Cardiac muscle cell (in vitro differentiated cells and primary cell): ENCODE measurements at regions not wholly inside any gene's neighbourhood (a gene's known extent, or its start where the extent isn't known, plus 50 kb on each side); places are given as distances from the start of the nearest gene placed in this dataset.

Experiments used
- DNase-seq, 2 donors: peaks; one replicate each; pipeline versions ENCODE4 v3.0.0 to v3.0.0-alpha.2; 2010 to 2017; ENCODE audit warnings: low read depth in 1 of 2, low spot score in 1 of 2
- H3K27ac ChIP-seq: fragments of 200-600 bp; sonication (generic); 2 replicates; pipeline ENCODE4 v1.5.1; 2016
- H3K27me3 ChIP-seq: fragments of 200-600 bp; sonication (generic); 2 replicates; pipeline ENCODE4 v1.6.0; 2016; ENCODE audit warnings: control low read depth
- H3K36me3 ChIP-seq: fragments of 200-600 bp; sonication (generic); 2 replicates; pipeline ENCODE4 v1.5.1; 2016; ENCODE audit warnings: control low read depth
- H3K4me1 ChIP-seq: fragments of 200-600 bp; sonication (generic); 2 replicates; pipeline ENCODE4 v1.8.1; 2017; ENCODE audit warnings: low read depth, mild to moderate bottlenecking, mixed run types
- H3K4me3 ChIP-seq: fragments of 200-600 bp; sonication (generic); 2 replicates; pipeline ENCODE4 v1.5.1; 2016; ENCODE audit warnings: mild to moderate bottlenecking
- H3K9me3 ChIP-seq: fragments of 200-600 bp; sonication (generic); 2 replicates; pipeline ENCODE4 v1.5.1; 2017; ENCODE audit warnings: low read depth, mild to moderate bottlenecking, control low read depth
- TF ChIP-seq, protein P1 (sequence below): IDR thresholded peaks from 2 replicates; pipeline ENCODE4 v1.5.1; 2012; ENCODE audit warnings: low read depth, mild to moderate bottlenecking, low read length

DNA sequence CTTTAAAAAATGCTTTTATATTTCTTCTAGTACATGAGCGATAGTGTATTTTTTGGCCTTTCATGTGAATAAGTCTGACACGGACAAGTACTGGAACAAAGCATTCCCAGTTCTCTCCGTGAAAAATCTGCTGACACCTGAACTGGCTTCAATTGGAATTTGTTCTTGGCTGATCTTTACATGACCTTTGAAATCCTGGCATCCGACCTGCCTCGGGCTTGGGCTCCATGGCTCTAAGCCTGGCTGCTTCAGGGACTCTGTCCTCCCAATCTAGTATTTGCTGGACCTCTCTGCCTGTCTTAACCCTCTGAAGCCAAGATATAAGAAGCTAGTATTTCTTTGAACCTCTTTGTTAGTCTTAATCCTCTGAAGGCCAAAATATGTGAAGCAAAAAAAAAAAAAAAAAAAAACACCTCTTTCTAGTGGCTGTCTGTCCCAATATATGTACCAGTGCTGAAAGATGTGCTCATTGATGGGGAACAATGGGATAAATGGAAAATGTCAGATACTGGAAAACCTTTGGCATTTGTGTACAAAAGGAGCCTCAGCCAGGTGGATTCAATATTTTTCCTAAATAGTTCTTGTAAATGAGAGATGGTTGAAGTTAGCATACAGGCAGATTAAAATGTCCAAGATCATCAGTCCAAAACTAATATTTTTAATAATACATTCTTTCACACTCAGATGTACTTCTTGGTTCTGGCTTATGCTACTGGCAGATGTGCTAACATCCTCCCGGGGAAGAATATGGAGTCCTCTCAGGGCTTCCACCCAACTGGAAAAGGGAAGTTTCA lies 470.6 kb downstream of the TUSC1 start:
- Histone ChIP-seq H3K36me3 (no peaks in the 10 kb centered on the region), H3K9me3 (no peaks in the 10 kb centered on the region), H3K4me1 (peaks cover 7% of the 10 kb centered on the region), H3K4me3 (no peak overlapping the region), H3K27me3 (no peaks in the 10 kb centered on the region), H3K27ac (no peak overlapping the region)
- TF ChIP-seq, protein P1, sequence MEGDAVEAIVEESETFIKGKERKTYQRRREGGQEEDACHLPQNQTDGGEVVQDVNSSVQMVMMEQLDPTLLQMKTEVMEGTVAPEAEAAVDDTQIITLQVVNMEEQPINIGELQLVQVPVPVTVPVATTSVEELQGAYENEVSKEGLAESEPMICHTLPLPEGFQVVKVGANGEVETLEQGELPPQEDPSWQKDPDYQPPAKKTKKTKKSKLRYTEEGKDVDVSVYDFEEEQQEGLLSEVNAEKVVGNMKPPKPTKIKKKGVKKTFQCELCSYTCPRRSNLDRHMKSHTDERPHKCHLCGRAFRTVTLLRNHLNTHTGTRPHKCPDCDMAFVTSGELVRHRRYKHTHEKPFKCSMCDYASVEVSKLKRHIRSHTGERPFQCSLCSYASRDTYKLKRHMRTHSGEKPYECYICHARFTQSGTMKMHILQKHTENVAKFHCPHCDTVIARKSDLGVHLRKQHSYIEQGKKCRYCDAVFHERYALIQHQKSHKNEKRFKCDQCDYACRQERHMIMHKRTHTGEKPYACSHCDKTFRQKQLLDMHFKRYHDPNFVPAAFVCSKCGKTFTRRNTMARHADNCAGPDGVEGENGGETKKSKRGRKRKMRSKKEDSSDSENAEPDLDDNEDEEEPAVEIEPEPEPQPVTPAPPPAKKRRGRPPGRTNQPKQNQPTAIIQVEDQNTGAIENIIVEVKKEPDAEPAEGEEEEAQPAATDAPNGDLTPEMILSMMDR = no peak
- DNase-seq = no peak

DNA sequence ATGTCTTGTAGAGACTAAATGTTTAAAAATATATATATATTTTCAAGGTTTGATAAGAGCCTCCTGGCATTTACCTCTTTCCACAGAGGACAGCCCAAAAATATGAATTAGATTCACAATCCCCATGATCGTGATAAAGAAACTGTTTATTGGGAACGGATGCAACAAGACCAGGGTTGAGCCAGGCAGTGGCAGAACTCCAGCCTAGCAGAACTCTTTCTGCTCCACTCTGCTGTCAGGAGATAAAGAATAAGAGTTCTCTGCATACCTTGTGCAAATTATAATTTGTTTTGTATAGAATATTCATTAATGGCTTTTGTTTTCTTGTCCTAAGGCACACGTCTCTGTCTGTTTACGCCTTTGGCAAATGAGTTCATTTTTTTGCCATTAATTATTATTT lies 472.2 kb downstream of the TUSC1 start:
- Histone ChIP-seq H3K36me3 (no peaks in the 10 kb centered on the region), H3K27me3 (no peaks in the 10 kb centered on the region), H3K9me3 (no peaks in the 10 kb centered on the region), H3K4me1 (no peaks in the 10 kb centered on the region), H3K27ac (no peak overlapping the region), H3K4me3 (no peak overlapping the region)
- DNase-seq = no peak
- TF ChIP-seq, protein P1 = no peak

DNA sequence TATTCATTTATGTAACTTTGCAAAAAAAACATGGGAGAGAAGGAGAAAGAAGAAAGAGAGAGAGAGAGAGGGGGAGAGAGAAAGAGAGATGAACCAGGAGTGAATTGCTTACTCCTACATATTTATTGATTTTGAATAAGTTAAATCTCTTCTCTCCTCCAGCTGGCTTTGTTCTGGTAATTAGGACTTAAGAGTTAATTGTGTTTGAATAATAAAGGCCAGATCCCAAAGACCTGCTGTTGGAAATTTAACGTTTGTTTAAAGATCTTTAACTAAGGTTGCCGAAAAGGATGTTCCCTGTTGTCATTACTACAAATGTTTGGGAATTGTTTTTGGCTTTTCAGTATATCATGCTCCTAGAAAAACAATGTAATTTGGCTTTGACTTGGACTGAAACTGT lies 473.0 kb downstream of the TUSC1 start:
- DNase-seq = no peak
- TF ChIP-seq, protein P1 = no peak
- Histone ChIP-seq H3K4me3 (no peak overlapping the region), H3K27ac (no peak overlapping the region), H3K36me3 (no peaks in the 10 kb centered on the region), H3K27me3 (no peaks in the 10 kb centered on the region), H3K4me1 (no peaks in the 10 kb centered on the region), H3K9me3 (no peaks in the 10 kb centered on the region)

DNA sequence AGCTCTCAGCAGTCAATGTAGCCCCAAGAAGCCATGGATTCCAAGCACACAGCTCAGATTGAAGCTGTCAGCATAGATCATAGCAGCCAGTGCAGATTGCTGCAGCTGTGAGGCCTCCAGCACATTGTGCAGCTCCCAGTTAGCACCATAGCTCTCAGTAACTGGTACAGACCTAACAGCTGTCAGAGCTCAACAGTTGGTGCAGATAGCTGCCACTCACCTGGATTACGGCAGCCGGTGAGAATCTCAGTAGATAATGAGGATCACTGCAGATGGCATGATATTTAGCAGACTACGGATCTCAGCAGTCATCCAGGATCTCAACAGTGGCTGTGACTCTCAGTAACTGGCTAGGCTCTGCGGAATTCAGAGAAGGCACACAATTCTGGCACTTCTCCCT lies 500.4 kb downstream of the TUSC1 start:
- H3K9me3 ChIP-seq = no peaks in the 10 kb centered on the region
- H3K4me1 ChIP-seq = no peaks in the 10 kb centered on the region
- H3K27ac ChIP-seq = no peak overlapping the region
- no peak for DNase-seq
- no peaks in the 10 kb centered on the region for H3K36me3 ChIP-seq
- H3K4me3 ChIP-seq = no peak overlapping the region
- H3K27me3 ChIP-seq = no peaks in the 10 kb centered on the region
- TF ChIP-seq, protein P1 = no peak

DNA sequence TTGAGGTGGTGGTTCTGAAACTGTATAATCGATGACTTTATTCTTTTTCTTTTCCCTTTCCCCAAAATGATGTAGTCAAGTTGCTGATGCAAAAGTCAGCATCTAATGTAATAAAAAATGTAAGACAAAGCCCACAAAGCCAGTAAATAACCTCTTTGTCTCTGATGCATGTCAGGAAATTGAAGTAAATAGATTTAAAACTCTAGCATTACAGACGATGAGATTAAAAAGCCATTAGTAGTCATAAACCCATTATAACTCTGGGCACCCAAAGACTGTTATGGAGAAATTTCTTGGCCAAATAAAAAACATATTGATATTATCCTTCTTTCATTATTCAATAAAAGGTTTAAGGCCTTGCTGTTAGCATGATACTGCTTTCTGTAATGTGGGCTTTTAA lies 548.7 kb downstream of the TUSC1 start:
- TF ChIP-seq, protein P1 = no peak
- Histone ChIP-seq H3K27me3 (no peaks in the 10 kb centered on the region), H3K9me3 (no peaks in the 10 kb centered on the region), H3K36me3 (no peaks in the 10 kb centered on the region), H3K4me1 (no peaks in the 10 kb centered on the region), H3K27ac (no peak overlapping the region), H3K4me3 (no peak overlapping the region)
- no peak for DNase-seq

DNA sequence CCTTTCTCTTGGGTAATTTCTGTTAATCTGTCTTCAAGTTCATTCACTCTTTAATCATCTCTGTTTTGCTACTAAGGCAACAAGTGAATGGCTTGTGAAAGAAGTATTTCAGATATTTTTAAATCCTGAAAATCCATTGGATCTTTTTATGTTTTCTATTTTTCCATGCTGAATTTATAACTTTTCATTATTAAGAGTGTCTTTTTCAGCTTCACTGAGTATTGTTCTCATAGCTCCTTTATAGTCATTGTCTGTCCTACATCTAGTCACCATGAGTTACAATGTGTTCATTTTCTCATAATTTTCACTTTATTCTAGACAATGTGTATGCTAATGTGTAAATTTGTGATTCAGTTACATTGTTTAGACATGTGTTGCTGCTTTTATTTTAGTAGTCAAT lies 556.4 kb downstream of the TUSC1 start:
- no peak overlapping the region for H3K27ac ChIP-seq
- no peaks in the 10 kb centered on the region for H3K27me3 ChIP-seq
- TF ChIP-seq, protein P1 = no peak
- no peaks in the 10 kb centered on the region for H3K9me3 ChIP-seq
- no peaks in the 10 kb centered on the region for H3K4me1 ChIP-seq
- H3K4me3 ChIP-seq = no peak overlapping the region
- DNase-seq = no peak
- H3K36me3 ChIP-seq = no peaks in the 10 kb centered on the region
